LNCaP clone FGC (cell line): ENCODE measurements at regions not wholly inside any gene's neighbourhood (a gene's known extent, or its start where the extent isn't known, plus 50 kb on each side); places are given as distances from the start of the nearest gene placed in this dataset.

Source experiments
- DNase-seq: peaks from one replicate; pipeline ENCODE4 v3.0.0-alpha.2; 2011; ENCODE audit warnings: low read depth
- H3K4me3 ChIP-seq: 2 replicates; pipeline ENCODE4 v1.5.1; 2011; ENCODE audit warnings: mild to moderate bottlenecking, low read depth, low read length, control low read depth
- CTCF ChIP-seq: IDR thresholded peaks from 2 replicates; pipeline ENCODE4 v1.5.1; 2012; ENCODE audit warnings: mild to moderate bottlenecking; ENCODE audit not compliant: control insufficient read depth, insufficient read depth; ENCODE audit errors: extremely low read depth

GRCh38 chr11:112762707-112763090 is 198.5 kb upstream of the NCAM1 start:
- no peak for TF ChIP-seq CTCF
- no peak overlapping the region for H3K4me3 ChIP-seq

GRCh38 chr11:112765337-112765736 is 195.9 kb upstream of the NCAM1 start:
- no peak overlapping the region for H3K4me3 ChIP-seq
- DNase-seq, result no peak
- no peak for TF ChIP-seq CTCF

More at GRCh38 chr11:112762707-112763090, 198.5 kb upstream of the NCAM1 start:
- DNase-seq, result no peak

- TF ChIP-seq CTCF, result no peak
- DNase-seq, result no peak
- H3K4me3 ChIP-seq, result no peak overlapping the region
Measured at GRCh38 chr11:112769170-112769569, 192.1 kb upstream of the NCAM1 start.

- DNase-seq, result no peak
- H3K4me3 ChIP-seq, result no peak overlapping the region
- TF ChIP-seq CTCF, result no peak
Measured at GRCh38 chr11:112769584-112769983, 191.6 kb upstream of the NCAM1 start.

GRCh38 chr11:112770033-112770432 is 191.2 kb upstream of the NCAM1 start:
- H3K4me3 ChIP-seq, result no peak overlapping the region
- no peak for DNase-seq
- TF ChIP-seq CTCF, result no peak

GRCh38 chr11:112770487-112770886 is 190.7 kb upstream of the NCAM1 start:
- no peak overlapping the region for H3K4me3 ChIP-seq
- no peak for DNase-seq
- no peak for TF ChIP-seq CTCF

- DNase-seq, result no peak
- no peak overlapping the region for H3K4me3 ChIP-seq
- no peak for TF ChIP-seq CTCF
Measured at GRCh38 chr11:112771851-112772250, 189.4 kb upstream of the NCAM1 start.
